Body of pancreas (tissue), 4 donors: ENCODE measurements at regions not wholly inside any gene's neighbourhood (a gene's known extent, or its start where the extent isn't known, plus 50 kb on each side); places are given as distances from the start of the nearest gene placed in this dataset.

Experiments
- POLR2A ChIP-seq, 3 donors: fragments of 450-650 bp; IDR thresholded peaks; one replicate each; pipeline ENCODE4 v1.6.1; 2016; ENCODE audit warnings: antibody characterized with exemption in 3 of 3, mild to moderate bottlenecking in 2 of 3
- TF ChIP-seq, protein P1 (sequence below), 7 experiments: fragments of 450-650 bp in 4 of 7; fragments of 200-600 bp in 3 of 7; sonication (generic) in 3 of 7; IDR thresholded peaks; one replicate each; pipeline ENCODE4 v1.5.1; 2016 to 2019; ENCODE audit warnings: antibody characterized with exemption in 7 of 7

DNA sequence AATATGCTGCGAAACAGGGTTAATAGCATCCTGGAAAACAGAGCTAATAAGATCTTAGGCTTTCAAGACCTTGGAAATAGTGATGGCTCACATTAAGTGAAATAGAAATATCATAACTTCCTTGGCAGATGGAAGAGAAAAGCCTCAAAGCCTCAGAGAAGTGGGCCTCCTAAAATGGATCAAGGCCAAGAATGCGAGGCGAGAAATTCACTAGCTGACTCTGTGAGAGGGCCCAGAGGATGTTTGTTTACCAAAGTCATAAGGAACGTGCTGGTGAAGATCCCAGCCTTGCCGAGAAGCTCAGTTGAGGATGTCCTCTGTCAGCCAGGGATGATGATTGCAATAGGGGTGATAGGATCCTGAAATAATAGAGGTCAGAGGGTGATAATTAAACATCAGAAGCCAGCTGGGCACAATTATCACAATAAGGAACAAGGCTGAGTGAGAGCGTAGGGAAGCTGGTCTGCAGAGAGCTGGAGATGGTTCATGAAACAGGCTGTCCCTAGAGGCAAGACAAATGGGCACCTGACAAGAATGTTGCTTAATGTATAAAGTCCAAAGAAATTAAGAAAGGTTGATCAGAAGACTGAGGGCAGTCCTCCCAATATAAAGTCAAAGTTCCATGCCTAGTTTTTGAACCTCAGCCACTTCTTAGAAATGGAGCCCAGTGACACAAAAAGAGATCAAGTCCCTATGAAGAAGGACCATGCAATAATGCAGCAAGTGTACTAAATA is 101.7 kb upstream of the COG2 start:
- TF ChIP-seq POLR2A (IDR thresholded peaks at IDR 0.05), result no peak
- TF ChIP-seq, protein P1, sequence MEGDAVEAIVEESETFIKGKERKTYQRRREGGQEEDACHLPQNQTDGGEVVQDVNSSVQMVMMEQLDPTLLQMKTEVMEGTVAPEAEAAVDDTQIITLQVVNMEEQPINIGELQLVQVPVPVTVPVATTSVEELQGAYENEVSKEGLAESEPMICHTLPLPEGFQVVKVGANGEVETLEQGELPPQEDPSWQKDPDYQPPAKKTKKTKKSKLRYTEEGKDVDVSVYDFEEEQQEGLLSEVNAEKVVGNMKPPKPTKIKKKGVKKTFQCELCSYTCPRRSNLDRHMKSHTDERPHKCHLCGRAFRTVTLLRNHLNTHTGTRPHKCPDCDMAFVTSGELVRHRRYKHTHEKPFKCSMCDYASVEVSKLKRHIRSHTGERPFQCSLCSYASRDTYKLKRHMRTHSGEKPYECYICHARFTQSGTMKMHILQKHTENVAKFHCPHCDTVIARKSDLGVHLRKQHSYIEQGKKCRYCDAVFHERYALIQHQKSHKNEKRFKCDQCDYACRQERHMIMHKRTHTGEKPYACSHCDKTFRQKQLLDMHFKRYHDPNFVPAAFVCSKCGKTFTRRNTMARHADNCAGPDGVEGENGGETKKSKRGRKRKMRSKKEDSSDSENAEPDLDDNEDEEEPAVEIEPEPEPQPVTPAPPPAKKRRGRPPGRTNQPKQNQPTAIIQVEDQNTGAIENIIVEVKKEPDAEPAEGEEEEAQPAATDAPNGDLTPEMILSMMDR (IDR thresholded peaks at IDR 0.05), result no peak
